NCI-H1436 (cell line): ENCODE measurements at regions not wholly inside any gene's neighbourhood (a gene's known extent, or its start where the extent isn't known, plus 50 kb on each side); places are given as distances from the start of the nearest gene placed in this dataset.
"Not testable (repeated sequence)": the region's sequence is repeated elsewhere in the genome, so short reads cannot be mapped to it uniquely, and the experiment has no call there.

Experiments
- DNase-seq: peaks from one replicate; lab custom pipeline; 2025; lab: John Stamatoyannopoulos, UW

DNA sequence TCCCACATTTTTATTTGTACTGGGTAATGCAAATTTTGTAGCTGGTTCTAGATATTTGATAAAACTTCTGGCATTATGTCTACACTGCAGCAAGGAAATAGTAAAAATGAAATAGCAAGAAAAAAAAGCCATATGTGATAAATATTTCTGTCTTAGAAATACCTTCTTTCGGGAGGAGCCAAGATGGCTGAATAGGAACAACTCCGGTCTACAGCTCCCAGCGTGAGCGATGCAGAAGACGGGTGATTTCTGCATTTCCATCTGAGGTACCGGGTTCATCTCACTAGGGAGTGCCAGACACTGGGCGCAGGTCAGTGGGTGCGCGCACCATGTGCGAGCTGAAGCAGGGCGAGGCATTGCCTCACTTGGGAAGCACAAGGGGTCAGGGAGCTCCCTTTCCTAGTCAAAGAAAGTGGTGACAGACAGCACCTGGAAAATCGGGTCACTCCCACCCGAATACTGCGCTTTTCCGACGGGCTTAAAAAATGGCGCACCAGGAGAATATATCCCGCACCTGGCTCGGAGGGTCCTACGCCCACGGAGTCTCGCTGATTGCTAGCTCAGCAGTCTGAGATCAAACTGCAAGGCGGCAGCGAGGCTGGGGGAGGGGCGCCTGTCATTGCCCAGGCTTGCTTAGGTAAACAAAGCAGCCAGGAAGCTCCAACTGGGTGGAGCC, 461.4 kb downstream of the ZWINT start:
- DNase-seq, result not testable (repeated sequence)

DNA sequence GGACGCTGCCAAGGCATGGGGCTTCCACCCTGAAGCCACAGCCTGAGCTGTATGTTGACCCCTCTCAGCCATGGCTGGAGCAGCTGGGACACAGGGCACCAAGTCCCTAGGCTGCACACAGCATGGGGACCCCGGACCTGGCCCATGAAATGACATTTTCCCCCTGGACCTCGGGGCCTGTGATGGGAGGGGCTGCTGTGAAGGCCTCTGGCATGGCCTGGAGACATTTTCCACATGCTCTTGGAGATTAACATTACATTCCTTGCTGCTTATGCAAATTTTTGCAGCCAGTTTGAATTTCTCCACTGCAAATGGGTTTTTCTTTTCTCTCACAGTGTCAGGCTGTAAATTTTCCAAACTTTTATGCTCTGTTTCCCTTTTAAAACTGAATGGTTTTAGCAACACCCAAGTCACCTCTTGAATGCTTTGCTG, 463.6 kb downstream of the ZWINT start:
- no peak for DNase-seq

DNA sequence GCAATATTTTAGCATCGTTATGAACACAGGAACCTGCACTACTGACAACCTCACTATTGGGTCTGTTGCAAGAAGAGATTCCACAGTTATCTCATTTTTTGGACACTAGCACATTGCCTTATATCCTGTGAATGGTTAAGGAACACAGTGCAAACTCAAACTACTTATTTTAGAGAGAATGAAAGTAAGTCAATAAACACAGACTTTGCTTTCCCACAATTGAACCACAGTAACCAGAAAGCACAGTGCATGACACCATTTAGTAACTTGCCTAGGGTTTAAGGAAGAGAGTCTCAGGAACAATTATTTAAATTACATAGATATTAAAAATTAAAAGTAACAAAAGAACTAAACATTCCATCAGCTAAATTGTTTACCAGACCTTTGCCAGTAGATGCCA, 468.8 kb downstream of the ZWINT start:
- DNase-seq, result no peak

DNA sequence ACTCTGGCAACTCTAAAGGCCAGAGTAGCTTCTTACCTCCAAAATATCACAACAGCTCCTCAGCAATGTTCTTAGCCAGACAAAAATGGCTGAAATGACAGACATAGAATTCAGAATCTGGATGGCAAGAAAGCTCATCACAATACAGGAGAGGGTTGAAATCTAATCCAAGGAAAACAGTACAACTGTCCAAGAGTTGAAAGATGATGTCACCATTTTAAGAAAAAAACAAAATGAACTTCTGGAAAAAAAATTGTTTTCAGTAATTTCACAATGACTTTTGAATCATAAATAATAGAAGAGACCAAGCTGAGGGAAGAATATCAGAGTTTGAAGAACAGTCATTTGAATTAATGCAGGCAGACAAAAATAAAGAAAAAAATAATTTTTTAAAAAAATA, 479.5 kb downstream of the ZWINT start:
- DNase-seq, result no peak

DNA sequence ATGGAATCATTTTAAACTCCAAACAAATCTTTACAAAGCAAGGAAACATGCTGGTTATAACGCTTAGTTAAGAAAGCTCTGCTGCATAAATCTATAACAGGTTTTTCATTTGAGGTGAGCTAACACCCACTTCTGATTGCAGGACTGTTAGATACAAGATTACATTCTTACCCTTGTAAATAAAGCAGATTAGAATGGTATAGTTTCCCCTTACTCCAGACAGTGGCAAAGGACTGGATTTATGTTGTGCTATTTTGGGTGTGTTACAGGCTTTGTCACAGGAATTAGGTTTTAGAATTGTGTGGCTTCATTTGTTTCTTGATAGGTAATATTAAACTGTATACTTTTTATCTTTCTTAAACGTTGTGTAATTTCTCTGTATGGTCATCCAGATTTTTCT, 487.6 kb downstream of the ZWINT start:
- no peak for DNase-seq

DNA sequence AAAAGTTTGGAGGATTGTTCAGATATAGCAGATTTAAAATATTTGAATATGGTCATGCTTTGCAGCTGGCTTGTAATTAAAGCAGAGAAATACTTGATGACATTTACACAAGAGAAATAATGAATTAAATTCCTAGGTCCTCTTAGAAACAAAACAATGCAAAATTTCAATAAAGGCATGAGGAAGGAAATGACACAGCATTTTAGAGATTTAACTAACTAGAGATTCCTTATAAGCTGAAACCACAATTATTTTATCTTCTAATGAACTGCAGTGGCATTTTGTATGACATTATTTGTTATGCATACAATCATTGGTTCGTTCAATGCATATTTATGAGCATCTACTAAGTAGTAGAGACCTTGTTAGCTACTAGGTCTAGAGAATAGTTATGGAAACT, 490.9 kb downstream of the ZWINT start:
- DNase-seq, result no peak

DNA sequence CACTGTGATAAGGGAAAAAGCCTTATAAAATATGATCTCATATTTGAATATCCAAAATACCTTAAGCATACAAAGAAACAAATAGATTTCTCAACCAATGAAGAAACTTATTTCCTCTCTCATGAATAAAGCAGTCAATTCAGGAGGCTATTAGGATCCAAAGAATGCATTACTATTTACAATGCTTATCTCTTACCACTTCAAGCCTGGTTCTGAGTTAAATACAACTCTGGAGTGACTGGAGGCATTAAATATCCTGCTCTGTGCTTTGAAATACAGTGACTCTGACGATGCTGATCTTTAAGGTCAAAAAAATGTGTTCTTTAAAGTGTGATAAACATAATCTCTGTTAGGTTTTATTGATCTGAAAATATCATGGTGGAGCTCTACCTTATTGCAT, 493.2 kb downstream of the ZWINT start:
- no peak for DNase-seq

DNA sequence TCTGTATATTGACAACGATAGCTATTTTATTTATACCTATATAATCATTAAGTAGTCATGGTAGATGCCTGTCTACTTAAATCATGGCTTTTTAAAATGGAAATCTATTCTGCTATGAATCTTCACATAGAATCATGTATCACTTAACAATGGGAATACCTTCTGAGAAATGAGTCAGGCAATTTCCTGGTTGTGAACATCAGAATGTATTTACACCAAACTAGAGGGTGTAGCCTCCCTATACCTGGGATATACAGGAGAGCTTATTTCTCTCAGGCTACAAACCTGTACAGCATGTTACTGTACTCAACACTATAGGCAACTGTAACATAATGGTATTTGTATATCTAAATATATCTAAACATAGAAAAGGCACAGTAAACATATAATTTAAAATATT, 502.3 kb downstream of the ZWINT start:
- DNase-seq, result no peak

DNA sequence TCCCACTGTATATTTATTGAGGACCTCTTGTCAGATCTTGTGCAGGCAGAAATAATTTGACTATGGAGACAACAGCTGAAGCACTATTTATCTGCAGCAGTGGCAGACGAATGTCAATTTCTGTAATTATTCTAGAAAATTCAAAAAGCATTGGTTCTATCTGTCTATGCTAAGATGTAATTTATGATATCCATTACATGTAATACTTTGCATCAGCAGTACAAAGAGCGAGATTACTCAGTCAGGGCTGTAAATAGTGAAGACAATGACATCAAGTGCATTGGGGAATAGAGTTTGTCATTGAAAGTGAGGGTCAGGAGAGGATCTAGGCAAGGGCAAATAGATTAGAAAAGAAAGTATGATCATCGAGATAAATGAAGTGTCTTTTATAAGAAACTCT, 508.2 kb downstream of the ZWINT start:
- no peak for DNase-seq

DNA sequence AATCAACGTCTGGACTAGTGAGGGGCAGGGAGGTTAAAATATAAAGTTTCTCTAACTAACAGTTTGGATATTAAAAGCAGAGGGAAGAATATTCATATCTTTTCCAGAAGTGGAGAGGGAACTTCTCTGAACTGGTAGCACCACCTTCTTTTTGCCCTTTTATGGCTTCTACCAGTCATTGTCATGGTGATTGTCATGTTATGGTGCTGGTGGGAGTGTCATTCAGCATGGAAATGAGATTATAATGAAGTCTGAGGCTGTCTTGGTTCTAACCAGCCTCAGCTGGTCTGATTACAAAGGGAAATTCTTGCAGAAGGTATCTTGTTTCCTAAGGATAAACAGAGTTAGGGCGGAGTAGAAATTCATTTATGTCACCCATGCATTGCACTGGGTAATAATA, 523.8 kb downstream of the ZWINT start:
- DNase-seq, result no peak

DNA sequence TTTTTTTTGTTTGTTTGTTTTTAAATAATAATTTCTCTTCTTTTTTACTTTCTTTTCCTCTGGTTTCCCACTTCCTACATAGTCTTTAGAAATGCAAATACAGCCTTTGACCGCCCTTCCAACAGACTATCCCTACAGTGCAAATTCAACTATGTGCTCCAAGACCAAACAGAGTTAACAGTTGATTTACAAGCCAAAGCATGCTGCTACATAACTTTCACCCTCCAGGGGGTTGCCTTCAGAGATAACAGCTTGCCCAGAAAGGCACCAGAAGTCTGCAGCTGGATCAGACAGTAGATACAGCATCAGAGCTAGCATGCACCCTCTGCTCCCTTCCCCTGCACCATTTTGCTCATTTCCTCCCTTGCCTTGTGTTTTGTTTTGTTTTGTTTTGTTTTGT, 539.0 kb downstream of the ZWINT start:
- DNase-seq, result no peak

DNA sequence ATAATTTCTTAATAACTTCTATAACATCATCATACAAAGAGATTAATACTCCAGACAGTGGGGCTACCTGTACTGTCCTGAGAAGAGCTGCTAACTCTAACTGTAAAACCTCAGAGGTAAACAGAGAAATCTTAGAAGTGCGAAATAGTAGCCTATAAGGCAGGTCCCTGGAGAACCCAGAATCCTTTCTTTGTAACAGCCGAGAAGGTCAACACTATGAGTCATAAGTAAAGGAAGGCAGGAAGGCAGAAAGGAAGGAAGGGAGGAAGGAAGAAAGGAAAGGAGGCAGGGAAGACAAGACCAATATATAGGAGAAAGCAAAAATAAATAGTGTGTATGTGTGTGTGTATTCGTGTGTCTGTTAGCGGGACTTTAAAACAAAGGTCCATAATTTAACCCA, 540.6 kb downstream of the ZWINT start:
- DNase-seq, result no peak

DNA sequence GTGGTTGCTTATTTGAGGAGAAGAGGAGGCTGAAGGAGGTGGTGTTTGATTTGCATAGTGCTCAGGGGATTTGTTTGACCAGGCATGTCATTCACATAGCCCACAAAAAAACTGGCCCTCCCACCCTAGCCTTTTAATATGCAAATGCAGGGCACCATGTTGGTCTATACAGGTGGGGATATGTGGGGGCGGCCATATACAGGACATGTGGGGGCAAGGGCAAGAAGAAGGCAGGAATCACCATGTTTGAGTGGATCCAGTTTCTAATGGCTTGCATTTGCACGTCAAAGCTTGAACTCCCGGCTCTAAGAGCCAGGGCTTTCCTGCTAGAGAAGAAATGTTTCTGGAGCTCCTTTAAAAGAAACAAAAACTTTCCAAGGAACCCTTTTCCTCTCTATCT, 541.0 kb downstream of the ZWINT start:
- DNase-seq, result no peak

DNA sequence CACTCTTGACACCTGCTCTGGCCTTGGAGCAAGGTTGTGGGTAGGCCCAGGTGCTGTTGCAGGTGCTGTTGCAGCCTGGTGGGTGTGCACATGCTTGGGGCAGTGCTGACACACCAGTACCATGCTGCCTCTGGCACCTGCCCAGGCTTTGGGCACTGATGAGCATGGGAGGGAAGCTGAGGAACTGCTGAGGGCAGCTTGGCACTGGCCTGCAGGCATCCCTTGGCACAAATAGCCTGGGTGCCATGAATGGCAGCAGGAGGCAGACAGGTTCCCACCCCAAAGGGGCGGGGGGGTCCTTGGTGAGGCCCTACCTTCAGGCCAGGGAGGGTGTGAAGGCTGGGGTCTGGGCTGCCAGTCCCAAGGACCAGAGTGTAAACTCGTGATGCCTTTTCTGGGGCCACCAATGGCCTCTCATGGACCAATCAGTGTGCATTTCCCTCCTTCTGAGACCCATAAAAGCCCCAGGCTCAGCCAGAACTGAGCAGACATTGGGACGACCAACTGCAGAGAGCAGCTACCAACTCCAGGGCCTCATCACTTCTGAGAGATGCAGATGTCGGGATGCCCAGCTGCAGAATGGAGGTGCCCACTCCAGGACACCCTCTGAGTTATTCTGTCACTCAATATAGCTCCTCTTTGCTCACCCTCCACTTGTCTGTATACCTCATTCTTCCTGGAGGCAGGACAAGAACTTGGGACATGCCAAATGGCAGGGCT, 547.4 kb downstream of the ZWINT start:
- DNase-seq, result no peak

DNA sequence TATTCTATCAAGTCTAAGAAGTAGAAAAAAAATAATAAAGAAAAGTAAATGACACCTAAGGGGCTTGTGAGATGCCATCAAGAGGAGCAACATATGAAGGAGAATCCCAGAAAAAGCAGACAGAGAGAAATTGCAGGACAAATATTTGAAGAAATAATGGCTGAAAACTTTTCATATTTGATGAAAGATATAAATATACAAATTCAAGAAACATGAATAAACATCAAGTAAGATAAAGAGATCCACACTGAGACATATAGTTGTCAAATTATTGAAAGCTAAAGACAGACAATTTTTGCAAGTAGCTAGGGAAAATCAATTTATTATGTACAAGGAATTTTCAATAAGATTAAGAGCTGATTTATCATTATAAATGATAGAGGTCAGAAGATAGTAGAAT, 558.0 kb downstream of the ZWINT start:
- no peak for DNase-seq

DNA sequence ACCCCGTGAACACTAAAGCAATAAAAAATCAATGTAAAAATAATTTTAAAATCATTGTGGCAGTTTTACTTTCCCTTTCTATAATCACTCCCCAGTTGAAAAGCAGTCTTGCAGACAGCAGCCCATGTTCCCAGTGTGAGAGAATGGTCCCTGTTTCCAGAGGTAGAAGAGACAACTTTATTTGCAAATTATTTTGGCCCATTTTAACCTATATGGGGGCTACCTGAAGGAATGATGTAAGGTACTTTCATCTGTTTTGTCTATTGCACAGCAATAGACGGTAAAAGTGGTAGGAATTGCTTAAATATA, 559.8 kb downstream of the ZWINT start:
- DNase-seq, result no peak

DNA sequence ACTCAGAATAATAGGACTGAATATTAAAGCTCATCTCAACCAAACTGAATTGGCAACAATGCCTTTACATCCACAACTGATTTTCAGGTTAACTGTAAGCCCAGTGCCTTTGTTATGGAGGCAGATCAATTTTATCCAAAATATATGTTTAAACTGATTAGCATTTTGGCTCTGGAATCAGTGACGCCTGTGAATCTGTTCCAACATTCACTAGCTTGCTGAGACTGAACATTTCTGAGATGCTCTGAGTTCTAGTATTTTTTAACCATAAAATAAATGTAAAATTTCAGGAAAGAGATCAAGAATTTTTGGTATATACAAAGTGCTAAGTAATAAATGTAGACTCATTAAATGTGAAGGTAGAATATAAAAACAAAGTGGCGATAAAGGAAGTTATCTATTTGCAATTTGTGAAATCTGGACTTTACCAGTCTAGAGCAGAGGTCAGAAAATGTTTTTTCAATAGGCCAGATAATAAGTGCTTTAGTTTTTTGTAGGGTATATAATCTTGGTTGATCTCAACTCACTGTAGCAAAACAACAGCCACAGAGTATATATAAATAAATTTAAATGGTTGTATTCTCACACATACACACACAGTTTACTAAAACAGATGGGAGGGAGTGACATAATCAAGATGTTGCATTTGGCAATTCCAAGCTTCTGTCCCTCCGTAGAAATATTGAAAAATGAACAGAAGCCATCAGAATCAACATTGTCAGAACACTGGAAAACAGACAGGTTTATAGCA, 560.3 kb downstream of the ZWINT start:
- no peak for DNase-seq

DNA sequence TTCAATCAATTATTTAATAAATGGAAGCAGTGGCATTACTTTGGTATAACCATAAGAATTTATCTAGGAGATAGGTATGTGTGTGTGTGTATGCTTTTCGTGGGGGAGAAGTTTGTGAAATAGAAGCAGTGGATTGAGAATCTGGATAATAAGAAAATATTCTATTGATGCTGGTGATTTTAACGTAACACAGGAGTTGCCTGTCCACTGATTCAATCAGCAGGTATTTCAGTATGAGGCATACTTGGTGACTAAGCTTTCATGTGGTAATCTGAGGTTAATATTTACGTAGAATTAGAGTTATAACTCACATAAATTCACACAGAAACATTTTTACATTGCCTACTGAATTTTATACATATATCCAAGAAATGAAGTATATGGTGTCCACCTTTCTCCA, 568.0 kb downstream of the ZWINT start:
- no peak for DNase-seq

DNA sequence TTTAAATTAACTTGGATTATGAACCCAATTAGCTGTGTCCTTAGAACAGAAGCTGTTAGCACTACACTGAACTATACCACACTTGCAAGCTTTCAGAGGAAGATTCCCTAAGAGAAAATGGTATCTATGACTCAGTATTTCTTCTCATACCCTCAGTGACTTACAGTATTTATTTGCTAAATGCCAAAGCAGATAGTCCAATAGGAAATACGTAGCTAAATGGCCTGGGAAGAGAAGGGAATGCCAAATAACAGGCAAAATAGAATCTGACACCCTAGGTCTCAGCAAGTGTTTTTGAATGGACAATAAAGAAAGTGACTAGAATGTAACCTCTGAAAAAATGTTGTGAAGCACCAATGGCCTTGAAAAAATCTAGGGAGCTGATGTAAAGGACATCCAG, 570.8 kb downstream of the ZWINT start:
- DNase-seq, result not testable (repeated sequence)

DNA sequence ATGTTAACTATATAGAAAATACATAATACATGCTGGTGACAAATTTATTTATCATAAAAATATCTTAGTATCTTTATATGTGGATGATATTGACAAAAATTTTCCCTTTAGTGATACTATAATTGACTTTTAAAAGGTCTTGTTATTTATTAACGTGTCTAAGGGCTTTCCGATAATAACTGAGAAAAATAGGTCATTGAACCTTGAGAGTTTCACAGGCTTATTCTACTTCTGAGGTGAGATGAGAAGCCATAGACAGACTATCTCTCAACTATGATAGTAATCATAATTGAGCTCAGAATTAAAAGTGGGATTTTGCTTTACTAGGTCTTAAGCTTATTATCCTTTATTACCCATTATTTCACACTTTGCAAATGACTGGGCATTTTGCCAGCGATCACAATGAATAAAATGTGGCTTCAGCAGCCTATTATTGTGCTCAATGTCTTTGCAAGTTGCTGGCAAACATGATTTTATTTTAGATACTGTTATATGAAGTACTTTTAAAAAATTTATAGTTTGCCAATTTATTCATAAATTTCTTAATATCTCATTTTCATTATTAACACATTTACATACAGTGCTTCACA, 574.5 kb downstream of the ZWINT start:
- no peak for DNase-seq

DNA sequence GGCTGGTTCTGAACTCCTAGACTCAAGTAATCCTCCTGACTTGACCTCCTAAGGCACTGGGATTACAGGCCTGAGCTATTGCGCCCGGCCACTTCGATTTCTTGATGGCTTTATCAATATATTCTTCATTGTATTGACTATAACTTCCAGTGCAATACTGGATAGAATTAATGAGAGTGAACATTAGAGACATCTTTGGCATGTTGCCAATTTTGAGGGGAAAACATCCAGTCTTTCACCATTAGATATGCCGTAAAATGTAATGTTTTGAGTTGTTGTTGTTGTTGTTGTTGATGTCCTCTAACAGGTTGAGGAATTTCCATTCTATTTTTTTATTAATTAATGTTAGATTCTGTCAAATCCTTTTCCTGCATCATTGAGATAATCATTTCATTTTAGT, 578.9 kb downstream of the ZWINT start:
- DNase-seq, result no peak

DNA sequence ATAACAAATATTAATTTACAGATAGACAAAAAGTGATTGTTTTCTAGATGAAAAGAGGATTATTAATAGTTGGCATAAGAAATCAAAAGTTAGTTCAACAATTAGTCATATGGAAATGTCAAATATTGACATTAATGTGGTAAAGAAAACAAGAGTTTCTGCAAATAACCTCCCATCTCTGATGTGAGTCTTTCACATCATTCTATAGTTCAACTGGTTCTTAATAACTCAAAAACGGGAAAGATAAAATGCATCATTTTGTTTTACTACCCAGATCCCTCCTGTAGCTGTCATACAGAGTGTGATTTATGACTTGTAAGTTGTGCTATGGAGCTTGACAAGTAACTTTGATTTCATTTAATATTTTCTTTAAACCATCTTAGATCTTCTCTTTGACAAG, 594.8 kb downstream of the ZWINT start:
- no peak for DNase-seq

DNA sequence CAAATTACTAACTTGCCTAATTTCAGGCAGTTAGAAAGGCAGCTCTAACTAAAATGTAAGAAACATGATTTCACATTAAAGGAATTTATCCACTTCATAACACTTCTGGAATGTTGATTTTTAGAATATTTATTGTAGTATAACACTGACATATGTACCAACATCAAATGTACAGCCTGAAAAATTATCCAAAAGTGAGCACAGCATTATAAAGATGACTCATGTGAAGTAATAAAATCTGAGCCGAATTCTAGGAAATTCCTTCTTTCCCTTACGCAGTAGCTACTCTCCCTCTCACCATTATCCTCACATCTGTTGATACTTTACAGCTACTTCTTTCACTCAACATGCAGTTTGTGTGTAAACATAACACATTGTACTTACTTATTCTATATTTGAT, 610.6 kb downstream of the ZWINT start:
- DNase-seq, result no peak
